Pancreas (tissue), 10 donors: ENCODE measurements at regions not wholly inside any gene's neighbourhood (a gene's known extent, or its start where the extent isn't known, plus 50 kb on each side); places are given as distances from the start of the nearest gene placed in this dataset.
A peak's percentile ranks its signal among the peaks of the same experiment; 100 is the strongest.

Experiments used
- ATAC-seq, 4 donors: fragments of 200-7000 bp; cut with Tn5 transposase; one replicate each; pipeline versions ENCODE4 v1.8.0 to v1.9.1; 2020; ENCODE audit warnings: mild to moderate bottlenecking in 4 of 4, moderate library complexity in 4 of 4
- DNase-seq, 6 donors: peaks; one replicate each; pipeline ENCODE4 v3.0.0-alpha.2; 2020
- FAIRE-seq: peaks from 2 replicates; lab custom pipeline; 2012; peaks lifted over from hg19 to GRCh38; lab: Jason Lieb, UNC
- H3K27ac ChIP-seq, 4 donors: fragments of 200-600 bp; sonication (generic); 1 replicate in 3 of 4; 2 replicates in 1 of 4; pipeline versions ENCODE4 v1.5.0 to v1.8.0; 2020
- H3K27me3 ChIP-seq, 4 donors: fragments of 200-600 bp; one replicate each; pipeline ENCODE4 v1.8.0; 2021
- H3K36me3 ChIP-seq, 3 donors: fragments of 200-600 bp; sonication (generic) in 1 of 3; one replicate each; pipeline versions ENCODE4 v1.5.0 to v1.8.0; 2020 to 2021
- H3K4me1 ChIP-seq, 3 donors: fragments of 200-600 bp; one replicate each; pipeline ENCODE4 v1.8.0; 2021
- H3K4me3 ChIP-seq, 4 donors: fragments of 200-600 bp; sonication (generic) in 2 of 4; one replicate each; pipeline versions ENCODE4 v1.5.0 to v1.8.0; 2020 to 2021
- H3K9me3 ChIP-seq, 4 donors: fragments of 200-600 bp; one replicate each; pipeline ENCODE4 v1.8.0; 2021
- WGBS, 2 donors: extraction: QIAGEN DNeasy Blood & Tissue Kit; methylation state at CpG; one replicate each; pipeline ENCODE4 v1.1.7; 2013; 5-methylcytosine and 5-hydroxymethylcytosine counted together
- intact Hi-C, 3 donors: fragments of 100-400 bp; cut with DNase I; formaldehyde crosslinking; loops; one replicate each; pipeline versions ENCODE4 v1.11.1 to v1.14.2; 2022
- TF ChIP-seq, protein P1 (sequence below), 4 donors: fragments of 200-600 bp; sonication (generic) in 3 of 4; IDR thresholded peaks; one replicate each; pipeline versions ENCODE4 v1.5.0 to v1.8.0; 2021; ENCODE audit warnings: antibody characterized with exemption in 4 of 4
- donor health status: healthy with polysubstance abuse.
- donor health status: DM: no; HTN: no; CAD: no; lungs with moderate emphysema.
- donor health status: DM: no; HTN: no; CAD: no.
- donor health status: control.
- donor health status: control.
- donor health status: Bipolar disorder and iron deficiency.
- donor health status: DM: yes; HTN: yes; CAD: no.
- donor health status: DM: no; HTN: no; CAD: no.
- donor health status: DM: no; HTN: no; CAD: no.
- donor health status: DM: yes; HTN: yes; CAD: no.

GRCh38 chr12:92505254-92506231 is 197.2 kb upstream of the PLEKHG7 start:
- intact Hi-C loops = no loop called here

GRCh38 chr12:92504594-92504981 is 198.2 kb upstream of the PLEKHG7 start:
- no peaks in the 10 kb centered on the region for H3K9me3 ChIP-seq
- H3K36me3 ChIP-seq = no peaks in the 10 kb centered on the region
- no peak overlapping the region for H3K4me3 ChIP-seq
- peak; percentile 37 to 50 (median 43) for ATAC-seq
- TF ChIP-seq, protein P1, sequence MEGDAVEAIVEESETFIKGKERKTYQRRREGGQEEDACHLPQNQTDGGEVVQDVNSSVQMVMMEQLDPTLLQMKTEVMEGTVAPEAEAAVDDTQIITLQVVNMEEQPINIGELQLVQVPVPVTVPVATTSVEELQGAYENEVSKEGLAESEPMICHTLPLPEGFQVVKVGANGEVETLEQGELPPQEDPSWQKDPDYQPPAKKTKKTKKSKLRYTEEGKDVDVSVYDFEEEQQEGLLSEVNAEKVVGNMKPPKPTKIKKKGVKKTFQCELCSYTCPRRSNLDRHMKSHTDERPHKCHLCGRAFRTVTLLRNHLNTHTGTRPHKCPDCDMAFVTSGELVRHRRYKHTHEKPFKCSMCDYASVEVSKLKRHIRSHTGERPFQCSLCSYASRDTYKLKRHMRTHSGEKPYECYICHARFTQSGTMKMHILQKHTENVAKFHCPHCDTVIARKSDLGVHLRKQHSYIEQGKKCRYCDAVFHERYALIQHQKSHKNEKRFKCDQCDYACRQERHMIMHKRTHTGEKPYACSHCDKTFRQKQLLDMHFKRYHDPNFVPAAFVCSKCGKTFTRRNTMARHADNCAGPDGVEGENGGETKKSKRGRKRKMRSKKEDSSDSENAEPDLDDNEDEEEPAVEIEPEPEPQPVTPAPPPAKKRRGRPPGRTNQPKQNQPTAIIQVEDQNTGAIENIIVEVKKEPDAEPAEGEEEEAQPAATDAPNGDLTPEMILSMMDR (IDR thresholded peaks at IDR 0.05) = no peak
- peak; percentile 39 to 61 (median 53) for DNase-seq
- no peak for FAIRE-seq
- WGBS, 2 donors = 39 to 53% methylated on average over 5 of the region's 5 CpGs
- intact Hi-C loops = no loop called here
- H3K27me3 ChIP-seq = no peaks in the 10 kb centered on the region
- peak overlapping the region; percentile 66 to 91 (median 78) for H3K27ac ChIP-seq
- peaks cover 45 to 51% (median 46%) of the 10 kb centered on the region in 3 donors for H3K4me1 ChIP-seq

More at GRCh38 chr12:92505254-92506231, 197.2 kb upstream of the PLEKHG7 start:
- FAIRE-seq (no peak), DNase-seq (peak; percentile 9 to 58 (median 42)), ATAC-seq (peak; percentile 40 to 63 (median 54))
- TF ChIP-seq, protein P1 (IDR thresholded peaks at IDR 0.05) = no peak
- no peaks in the 10 kb centered on the region for H3K9me3 ChIP-seq
- peaks cover 45 to 51% (median 46%) of the 10 kb centered on the region in 3 donors for H3K4me1 ChIP-seq
- peak overlapping the region; percentile 66 to 91 (median 78) for H3K27ac ChIP-seq
- H3K4me3 ChIP-seq = peak overlapping the region in 1 of 4 donors; percentile 22
- no peaks in the 10 kb centered on the region for H3K36me3 ChIP-seq
- no peaks in the 10 kb centered on the region for H3K27me3 ChIP-seq
- WGBS, 2 donors = 30 to 31% methylated on average over 12 of the region's 12 CpGs

DNA sequence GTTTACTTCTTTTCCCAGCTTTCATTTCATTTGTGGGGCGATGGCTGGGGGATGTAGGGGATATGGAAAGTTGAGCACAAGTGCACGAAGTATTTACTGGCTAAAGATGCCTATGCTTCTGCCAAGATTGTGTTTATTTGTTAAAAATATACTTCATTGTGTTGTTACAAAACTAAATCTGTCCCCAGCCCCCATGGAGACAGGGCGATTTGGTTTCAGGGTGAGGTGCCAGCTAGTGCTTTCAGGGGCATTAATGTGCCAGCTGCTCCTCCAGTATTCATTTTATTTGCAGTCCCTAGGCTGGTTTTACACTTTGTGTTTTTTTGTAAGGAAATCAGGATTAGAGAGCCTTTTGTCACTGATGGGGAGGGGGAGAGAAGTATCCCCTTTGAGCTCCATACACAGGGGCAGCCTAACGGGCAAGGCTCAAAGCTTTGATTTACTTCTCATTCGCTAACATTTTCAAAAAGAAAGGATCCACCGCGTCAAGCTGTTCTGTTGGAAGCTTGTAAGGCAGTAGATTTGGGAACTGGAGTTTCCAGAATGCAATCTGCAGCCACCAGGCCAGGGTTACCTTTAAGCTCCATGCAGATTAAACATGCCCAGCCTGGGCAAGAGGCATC is 198.7 kb upstream of the PLEKHG7 start:
- Histone ChIP-seq H3K27ac (peak overlapping the region; percentile 66 to 91 (median 78)), H3K4me1 (peaks cover 45 to 51% (median 46%) of the 10 kb centered on the region in 3 donors), H3K4me3 (no peak overlapping the region), H3K9me3 (no peaks in the 10 kb centered on the region), H3K27me3 (no peaks in the 10 kb centered on the region), H3K36me3 (no peaks in the 10 kb centered on the region)
- TF ChIP-seq, protein P1 (IDR thresholded peaks at IDR 0.05) = no peak
- intact Hi-C loops = no loop called here
- 21 to 22% methylated on average over 7 of the region's 7 CpGs for WGBS, 2 donors
- FAIRE-seq = no peak
- no peak for DNase-seq
- ATAC-seq = peak; percentile 5 to 21 (median 10)

DNA sequence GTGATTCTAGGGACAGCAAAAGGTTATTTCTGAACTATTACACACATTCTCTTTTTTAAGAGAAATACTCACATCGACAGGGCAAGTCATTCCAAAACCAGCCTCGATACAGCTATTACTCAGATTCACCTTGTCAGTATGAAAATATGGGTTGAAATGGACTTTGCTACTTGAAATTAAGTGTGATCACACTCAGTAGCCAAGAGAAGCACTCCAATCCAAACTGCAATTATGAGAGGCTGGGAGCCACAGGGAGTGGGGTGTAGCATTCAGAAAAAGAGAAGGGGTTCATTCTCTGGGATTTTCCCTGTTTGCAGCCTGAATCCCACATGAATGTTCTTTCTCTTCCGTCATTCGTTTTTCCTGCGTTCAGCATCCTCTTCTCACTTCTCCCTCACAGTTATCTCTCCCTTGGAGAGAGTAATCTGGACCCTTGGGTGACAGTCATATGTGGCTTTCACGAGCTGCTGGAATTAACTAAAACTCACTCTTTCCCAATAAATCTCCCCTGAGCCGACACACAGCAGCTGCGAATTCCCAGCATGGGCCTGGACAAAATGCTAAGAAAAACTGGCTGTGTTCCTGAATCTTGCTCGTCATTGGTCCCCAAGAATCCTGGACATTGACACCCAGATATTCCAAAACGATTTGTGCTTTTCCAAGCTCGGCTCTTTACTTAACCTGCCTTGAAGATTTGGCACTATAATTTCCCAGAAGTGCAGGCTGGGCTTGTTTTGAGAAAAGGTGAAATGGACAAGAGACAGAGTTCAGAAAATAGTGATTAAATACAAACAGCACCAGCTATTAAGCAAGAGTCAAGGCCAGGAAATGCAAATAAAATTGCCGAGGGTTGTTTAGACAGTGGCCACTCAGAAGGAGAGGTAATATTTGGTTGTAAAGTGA is 199.5 kb upstream of the PLEKHG7 start:
- WGBS, 2 donors = 13 to 15% methylated on average over 12 of the region's 12 CpGs
- DNase-seq (peak in 3 of 6 donors; percentile 41 to 53 (median 44)), ATAC-seq (peak; percentile 67 to 76 (median 74)), FAIRE-seq (no peak)
- Histone ChIP-seq H3K4me1 (peaks cover 45 to 51% (median 46%) of the 10 kb centered on the region in 3 donors), H3K36me3 (no peaks in the 10 kb centered on the region), H3K27ac (peak overlapping the region; percentile 66 to 91 (median 78)), H3K4me3 (peak overlapping the region in 2 of 4 donors; percentile 6 to 25), H3K27me3 (no peaks in the 10 kb centered on the region), H3K9me3 (no peaks in the 10 kb centered on the region)
- TF ChIP-seq, protein P1 (IDR thresholded peaks at IDR 0.05) = no peak
- intact Hi-C loops = no loop called here
